ENCODE measurements at regions not wholly inside any gene's neighbourhood (a gene's known extent, or its start where the extent isn't known, plus 50 kb on each side); places are given as distances from the start of the nearest gene placed in this dataset.

- DNase-seq, result no peak
Measured at GRCh38 chr6:91433660-91434534, 847.0 kb upstream of the MAP3K7 start.

- DNase-seq, result no peak
Measured at GRCh38 chr6:91428953-91429560, 842.2 kb upstream of the MAP3K7 start.

GRCh38 chr6:91428296-91428695 lies 841.4 kb upstream of the MAP3K7 start:
- no peak for DNase-seq

- DNase-seq, result no peak
Measured at GRCh38 chr6:91420243-91420642, 833.4 kb upstream of the MAP3K7 start.

GRCh38 chr6:91415031-91415605 lies 828.2 kb upstream of the MAP3K7 start:
- no peak for DNase-seq

GRCh38 chr6:91412532-91412931 lies 825.7 kb upstream of the MAP3K7 start:
- no peak for DNase-seq

GRCh38 chr6:91407706-91408105 lies 820.8 kb upstream of the MAP3K7 start:
- no peak for DNase-seq

GRCh38 chr6:91392951-91393350 lies 806.1 kb upstream of the MAP3K7 start:
- no peak for DNase-seq

- no peak for DNase-seq
Measured at GRCh38 chr6:91387290-91388059, 800.6 kb upstream of the MAP3K7 start.

GRCh38 chr6:91386204-91386603 lies 799.3 kb upstream of the MAP3K7 start:
- DNase-seq, result no peak

- no peak for DNase-seq
Measured at GRCh38 chr6:91383207-91383606, 796.3 kb upstream of the MAP3K7 start.

- DNase-seq, result no peak
Measured at GRCh38 chr6:91376686-91377085, 789.8 kb upstream of the MAP3K7 start.

- DNase-seq, result no peak
Measured at GRCh38 chr6:91366781-91367180, 779.9 kb upstream of the MAP3K7 start.

- no peak for DNase-seq
Measured at GRCh38 chr6:91358986-91359385, 772.1 kb upstream of the MAP3K7 start.

GRCh38 chr6:91352878-91353277 lies 766.0 kb upstream of the MAP3K7 start:
- DNase-seq, result no peak

GRCh38 chr6:91352321-91352720 lies 765.4 kb upstream of the MAP3K7 start:
- no peak for DNase-seq

GRCh38 chr6:91350146-91350908 lies 763.5 kb upstream of the MAP3K7 start:
- no peak for DNase-seq

GRCh38 chr6:91341473-91341872 lies 754.6 kb upstream of the MAP3K7 start:
- DNase-seq, result no peak

GRCh38 chr6:91340896-91341395 lies 754.1 kb upstream of the MAP3K7 start:
- no peak for DNase-seq

GRCh38 chr6:91337967-91338366 lies 751.1 kb upstream of the MAP3K7 start:
- no peak for DNase-seq

- no peak for DNase-seq
Measured at GRCh38 chr6:91330896-91331295, 744.0 kb upstream of the MAP3K7 start.

- DNase-seq, result no peak
Measured at GRCh38 chr6:91328241-91328640, 741.4 kb upstream of the MAP3K7 start.
